ENCODE measurements at regions not wholly inside any gene's neighbourhood (a gene's known extent, or its start where the extent isn't known, plus 50 kb on each side); places are given as distances from the start of the nearest gene placed in this dataset.

GRCh38 chr10:44573821-44574220 is 188.9 kb upstream of the CXCL12 start:
- TF ChIP-seq RAD21 (IDR thresholded peaks at IDR 0.05; ENCODE audit: low read depth), result no peak
- TF ChIP-seq EGR1 (IDR thresholded peaks at IDR 0.05), result no peak
- TF ChIP-seq TCF12 (IDR thresholded peaks at IDR 0.05; ENCODE audit: low read depth), result no peak
